ENCODE measurements at regions not wholly inside any gene's neighbourhood (a gene's known extent, or its start where the extent isn't known, plus 50 kb on each side); places are given as distances from the start of the nearest gene placed in this dataset.

GRCh38 chr9:107178293-107178692 is 104.8 kb upstream of the RAD23B start:
- no peak for TF ChIP-seq CTCF (conservative IDR thresholded peaks at IDR 0.05 in 1 of 2, IDR thresholded peaks at IDR 0.05 in 1 of 2; ENCODE audit: low read depth in 1 of 2, low read length in 2 of 2)
- TF ChIP-seq EZH2 (IDR thresholded peaks at IDR 0.05; ENCODE audit: low read length, missing control alignments): no peak
